ENCODE measurements at regions not wholly inside any gene's neighbourhood (a gene's known extent, or its start where the extent isn't known, plus 50 kb on each side); places are given as distances from the start of the nearest gene placed in this dataset.
"Not testable (repeated sequence)": the region's sequence is repeated elsewhere in the genome, so short reads cannot be mapped to it uniquely, and the experiment has no call there.

DNA sequence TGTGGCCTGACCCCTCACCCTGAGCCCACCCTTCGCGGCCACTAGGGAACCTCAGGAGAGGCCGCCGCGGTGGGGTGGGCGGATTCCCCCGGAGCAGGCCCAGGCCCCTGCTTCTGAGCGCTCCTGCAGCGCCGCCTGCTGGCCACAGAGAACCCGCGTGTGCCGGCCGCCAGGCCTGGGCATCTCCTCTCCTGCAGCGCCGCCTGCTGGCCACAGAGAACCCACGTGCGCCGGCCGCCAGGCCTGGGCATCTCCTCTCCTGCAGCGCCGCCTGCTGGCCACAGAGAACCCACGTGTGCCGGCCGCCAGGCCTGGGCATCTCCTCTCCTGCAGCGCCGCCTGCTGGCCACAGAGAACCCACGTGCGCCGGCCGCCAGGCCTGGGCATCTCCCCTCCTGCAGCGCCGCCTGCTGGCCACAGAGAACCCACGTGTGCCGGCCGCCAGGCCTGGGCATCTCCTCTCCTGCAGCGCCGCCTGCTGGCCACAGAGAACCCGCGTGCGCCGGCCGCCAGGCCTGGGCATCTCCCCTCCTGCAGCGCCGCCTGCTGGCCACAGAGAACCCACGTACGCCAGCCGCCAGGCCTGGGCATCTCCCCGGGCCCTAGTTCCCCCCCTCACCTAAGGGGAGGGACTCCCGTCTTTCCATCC is 126.1 kb downstream of the METRNL start:
- H3K9me3 ChIP-seq; H3K36me3 Mint-ChIP-seq (ENCODE audit: insufficient read depth, unreplicated experiment); H3K27me3 Mint-ChIP-seq (ENCODE audit: insufficient read depth, unreplicated experiment); CTCF ChIA-PET; H3K4me3 Mint-ChIP-seq (ENCODE audit: unreplicated experiment); H3K36me3 ChIP-seq (ENCODE audit: control insufficient read depth, insufficient read depth, low read length); H3K27ac Mint-ChIP-seq (ENCODE audit: unreplicated experiment); BruUV-seq (replicated peaks); H3K4me1 Mint-ChIP-seq (ENCODE audit: low read depth, unreplicated experiment); H3K4me3 ChIP-seq (ENCODE audit: low read depth, low read length); H3K27me3 ChIP-seq (replicated peaks; ENCODE audit: control insufficient read depth, insufficient read depth, low read length); intact Hi-C loops (cut with micrococcal nuclease; ENCODE audit: unreplicated experiment); H3K9me3 Mint-ChIP-seq (ENCODE audit: unreplicated experiment); H3K4me1 ChIP-seq; POLR2A ChIA-PET: not testable (repeated sequence)
- DNase-seq = peak; percentile 36 to 64
- peak in 1 of 2 experiments; percentile 69 for TF ChIP-seq CTCF (IDR thresholded peaks at IDR 0.05; ENCODE audit: insufficient read depth in 1 of 2, low read depth in 1 of 2, low read length in 1 of 2, severe bottlenecking in 1 of 2, unreplicated experiment in 1 of 2)

GRCh38 chr17:83206036-83206394 is 126.6 kb downstream of the METRNL start:
- H3K27me3 Mint-ChIP-seq (ENCODE audit: insufficient read depth, unreplicated experiment); H3K9me3 ChIP-seq; CTCF ChIA-PET; H3K36me3 Mint-ChIP-seq (ENCODE audit: insufficient read depth, unreplicated experiment); DNase-seq; H3K27ac Mint-ChIP-seq (ENCODE audit: unreplicated experiment); intact Hi-C loops (cut with micrococcal nuclease; ENCODE audit: unreplicated experiment); BruUV-seq (replicated peaks); H3K4me3 Mint-ChIP-seq (ENCODE audit: unreplicated experiment); H3K9me3 Mint-ChIP-seq (ENCODE audit: unreplicated experiment); H3K4me3 ChIP-seq (ENCODE audit: low read depth, low read length); H3K36me3 ChIP-seq (ENCODE audit: control insufficient read depth, insufficient read depth, low read length); POLR2A ChIA-PET; H3K4me1 Mint-ChIP-seq (ENCODE audit: low read depth, unreplicated experiment); H3K27me3 ChIP-seq (replicated peaks; ENCODE audit: control insufficient read depth, insufficient read depth, low read length); H3K4me1 ChIP-seq: not testable (repeated sequence)

- H3K36me3 ChIP-seq (ENCODE audit: control insufficient read depth, insufficient read depth, low read length); CTCF ChIA-PET; H3K4me3 ChIP-seq (ENCODE audit: low read depth, low read length): not testable (repeated sequence)
These were observed 127.6 kb downstream of the METRNL start for GRCh38 chr17:83206819-83207588.

DNA sequence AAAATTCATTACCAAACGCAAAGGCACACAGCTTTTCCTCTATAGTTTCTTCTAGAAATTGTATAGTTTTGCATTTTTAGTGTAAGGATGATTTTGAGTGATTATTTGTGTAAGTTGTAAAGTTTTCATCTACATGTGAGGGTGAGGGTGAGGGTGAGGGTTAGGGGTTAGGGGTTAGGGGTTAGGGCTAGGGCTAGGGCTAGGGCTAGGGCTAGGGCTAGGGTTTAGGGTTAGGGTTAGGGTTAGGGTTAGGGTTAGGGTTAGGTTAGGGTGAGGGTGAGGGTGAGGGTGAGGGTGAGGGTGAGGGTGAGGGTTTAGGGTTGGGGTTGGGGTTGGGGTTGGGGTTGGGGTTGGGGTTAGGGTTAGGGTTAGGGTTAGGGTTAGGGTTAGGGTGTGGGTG is 167.6 kb downstream of the METRNL start:
- H3K4me1 Mint-ChIP-seq (ENCODE audit: low read depth, unreplicated experiment); H3K27ac Mint-ChIP-seq (ENCODE audit: unreplicated experiment); intact Hi-C loops (cut with micrococcal nuclease; ENCODE audit: unreplicated experiment); H3K4me1 ChIP-seq; H3K27me3 Mint-ChIP-seq (ENCODE audit: insufficient read depth, unreplicated experiment); H3K27me3 ChIP-seq (replicated peaks; ENCODE audit: control insufficient read depth, insufficient read depth, low read length); H3K4me3 ChIP-seq (ENCODE audit: low read depth, low read length); H3K9me3 Mint-ChIP-seq (ENCODE audit: unreplicated experiment); CTCF ChIA-PET; H3K4me3 Mint-ChIP-seq (ENCODE audit: unreplicated experiment); DNase-seq; H3K36me3 Mint-ChIP-seq (ENCODE audit: insufficient read depth, unreplicated experiment); H3K36me3 ChIP-seq (ENCODE audit: control insufficient read depth, insufficient read depth, low read length); BruUV-seq (replicated peaks); H3K9me3 ChIP-seq; POLR2A ChIA-PET: not testable (repeated sequence)

More at GRCh38 chr17:83206819-83207588, 127.6 kb downstream of the METRNL start:
- intact Hi-C loops (cut with micrococcal nuclease; ENCODE audit: unreplicated experiment); H3K9me3 ChIP-seq; H3K36me3 Mint-ChIP-seq (ENCODE audit: insufficient read depth, unreplicated experiment); POLR2A ChIA-PET; H3K27me3 ChIP-seq (replicated peaks; ENCODE audit: control insufficient read depth, insufficient read depth, low read length); H3K4me1 Mint-ChIP-seq (ENCODE audit: low read depth, unreplicated experiment); H3K27ac Mint-ChIP-seq (ENCODE audit: unreplicated experiment); H3K4me1 ChIP-seq; H3K4me3 Mint-ChIP-seq (ENCODE audit: unreplicated experiment); H3K9me3 Mint-ChIP-seq (ENCODE audit: unreplicated experiment); BruUV-seq (replicated peaks); H3K27me3 Mint-ChIP-seq (ENCODE audit: insufficient read depth, unreplicated experiment): not testable (repeated sequence)
- peak in 1 of 2 experiments; percentile 23 for DNase-seq

Data from Caco-2 (cell line).